GM12874 (cell line): ENCODE measurements at regions not wholly inside any gene's neighbourhood (a gene's known extent, or its start where the extent isn't known, plus 50 kb on each side); places are given as distances from the start of the nearest gene placed in this dataset.

Experiments
- TF ChIP-seq, protein P1 (sequence below): IDR thresholded peaks from 2 replicates; pipeline ENCODE4 v1.5.1; 2011; ENCODE audit warnings: low read depth, mild to moderate bottlenecking, control low read depth, low read length, moderate library complexity; ENCODE audit not compliant: insufficient read depth

DNA sequence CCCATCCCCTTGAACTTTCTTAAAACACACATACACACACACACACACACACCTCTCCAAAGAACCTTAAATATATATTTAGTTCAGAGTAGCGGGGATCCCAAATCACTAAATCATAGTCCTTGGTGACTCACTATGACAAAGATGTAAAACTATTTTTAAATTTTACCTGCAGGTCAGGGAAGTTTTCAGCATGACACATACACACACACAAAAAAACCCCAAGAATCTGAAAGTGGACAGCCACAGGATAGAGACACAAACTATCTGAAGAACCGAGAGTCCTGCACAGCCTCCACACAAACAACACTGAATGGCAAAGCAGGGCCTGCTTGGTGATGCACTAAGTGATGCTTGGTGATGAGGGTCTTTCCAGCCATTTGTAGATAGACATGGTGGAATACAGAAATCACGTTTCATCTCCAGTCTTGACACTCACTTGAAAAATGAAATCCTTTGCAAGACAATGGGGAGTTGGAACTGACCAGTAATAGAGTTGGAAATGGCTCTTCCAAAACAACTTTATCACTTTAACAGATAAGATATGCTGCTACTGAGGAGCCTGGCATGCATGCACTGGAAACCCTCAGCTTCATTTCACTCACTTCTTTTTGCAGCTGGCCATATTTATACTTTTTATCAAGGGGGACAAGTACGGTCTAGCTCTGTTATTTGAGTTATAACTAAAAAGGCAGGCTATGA lies 307.3 kb downstream of the RAPGEF2 start:
- TF ChIP-seq, protein P1, sequence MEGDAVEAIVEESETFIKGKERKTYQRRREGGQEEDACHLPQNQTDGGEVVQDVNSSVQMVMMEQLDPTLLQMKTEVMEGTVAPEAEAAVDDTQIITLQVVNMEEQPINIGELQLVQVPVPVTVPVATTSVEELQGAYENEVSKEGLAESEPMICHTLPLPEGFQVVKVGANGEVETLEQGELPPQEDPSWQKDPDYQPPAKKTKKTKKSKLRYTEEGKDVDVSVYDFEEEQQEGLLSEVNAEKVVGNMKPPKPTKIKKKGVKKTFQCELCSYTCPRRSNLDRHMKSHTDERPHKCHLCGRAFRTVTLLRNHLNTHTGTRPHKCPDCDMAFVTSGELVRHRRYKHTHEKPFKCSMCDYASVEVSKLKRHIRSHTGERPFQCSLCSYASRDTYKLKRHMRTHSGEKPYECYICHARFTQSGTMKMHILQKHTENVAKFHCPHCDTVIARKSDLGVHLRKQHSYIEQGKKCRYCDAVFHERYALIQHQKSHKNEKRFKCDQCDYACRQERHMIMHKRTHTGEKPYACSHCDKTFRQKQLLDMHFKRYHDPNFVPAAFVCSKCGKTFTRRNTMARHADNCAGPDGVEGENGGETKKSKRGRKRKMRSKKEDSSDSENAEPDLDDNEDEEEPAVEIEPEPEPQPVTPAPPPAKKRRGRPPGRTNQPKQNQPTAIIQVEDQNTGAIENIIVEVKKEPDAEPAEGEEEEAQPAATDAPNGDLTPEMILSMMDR, result no peak

DNA sequence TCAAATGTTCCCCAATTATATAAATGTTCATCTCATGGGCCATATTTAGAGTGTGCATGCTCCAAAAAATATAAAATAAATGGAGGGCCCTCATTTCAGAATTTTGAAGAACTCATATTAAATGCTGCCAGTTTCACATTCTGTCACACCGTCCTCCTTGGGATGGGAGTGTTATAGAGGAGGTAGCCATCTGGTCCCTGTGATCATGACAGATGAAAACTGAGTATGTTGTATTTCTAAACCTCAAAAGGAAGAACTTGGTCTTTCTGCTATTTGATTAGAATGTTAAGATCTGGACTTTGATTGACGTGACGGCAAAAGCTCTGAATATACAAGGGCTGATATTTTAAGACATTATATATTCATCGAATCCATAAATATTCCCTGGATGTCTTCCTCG lies 308.0 kb downstream of the RAPGEF2 start:
- TF ChIP-seq, protein P1, result no peak

DNA sequence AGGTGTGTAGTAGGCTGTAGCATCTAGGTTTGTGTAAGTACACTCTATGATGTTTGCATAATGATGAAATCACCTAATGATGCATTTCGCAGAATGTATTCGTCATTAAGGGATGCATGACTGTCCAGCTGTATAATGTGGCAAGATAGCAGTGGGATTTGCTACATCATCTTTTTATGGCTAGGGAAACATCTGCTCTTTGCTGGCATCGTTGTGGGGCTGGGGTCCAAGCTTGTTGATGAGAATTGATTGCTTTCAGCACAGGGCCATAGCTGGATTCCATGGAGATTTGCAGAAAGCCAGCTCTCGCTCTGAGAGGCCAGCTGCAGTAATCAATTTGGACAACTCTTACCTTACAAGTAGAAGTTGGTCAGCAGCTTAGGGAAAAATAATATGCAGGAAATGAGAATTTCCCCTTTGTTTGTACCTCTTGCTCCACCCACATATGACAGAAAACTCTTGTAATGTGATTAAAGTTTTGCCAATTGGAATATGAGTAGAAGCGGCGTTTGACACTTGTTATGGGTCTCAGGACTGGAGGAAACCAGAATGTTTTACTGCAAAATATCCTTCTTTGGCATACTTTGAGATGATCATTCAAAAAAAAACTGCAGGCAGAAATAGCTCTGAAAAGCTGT lies 310.5 kb downstream of the RAPGEF2 start:
- TF ChIP-seq, protein P1, result no peak

GRCh38 chr4:159414305-159414704 lies 311.4 kb downstream of the RAPGEF2 start:
- TF ChIP-seq, protein P1, result no peak

DNA sequence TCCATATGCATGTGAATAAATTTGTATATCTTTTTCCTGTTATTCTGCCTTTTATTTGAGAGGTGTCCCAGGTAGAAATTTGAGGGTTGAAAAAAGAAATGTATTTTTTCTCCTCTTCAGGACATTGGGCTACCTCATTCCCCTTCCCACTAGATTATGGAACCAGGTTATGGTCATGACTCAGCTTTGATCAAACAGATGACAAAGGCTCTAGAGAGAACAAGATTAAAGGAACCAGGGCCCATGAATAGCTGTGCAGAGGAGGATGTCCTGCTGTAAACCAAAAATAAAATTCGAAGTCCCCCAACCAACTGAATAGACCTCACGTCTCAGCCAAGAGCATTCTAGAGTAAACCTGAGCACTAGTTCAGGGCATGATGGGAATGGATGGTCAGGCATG lies 313.2 kb downstream of the RAPGEF2 start:
- TF ChIP-seq, protein P1, result no peak

- TF ChIP-seq, protein P1, result no peak
Observed at GRCh38 chr4:159416996-159417395, 314.1 kb downstream of the RAPGEF2 start.

- TF ChIP-seq, protein P1, result no peak
Observed at GRCh38 chr4:159420162-159421057, 317.5 kb downstream of the RAPGEF2 start.
